Mesenchymal stem cell (in vitro differentiated cells and primary cell): ENCODE measurements at regions not wholly inside any gene's neighbourhood (a gene's known extent, or its start where the extent isn't known, plus 50 kb on each side); places are given as distances from the start of the nearest gene placed in this dataset.

ENCODE experiments used
- DNase-seq: peaks from one replicate; pipeline ENCODE4 v3.0.0-alpha.2; 2013
- H2AFZ ChIP-seq: one replicate; pipeline ENCODE4 v1.6.1; 2013; ENCODE audit warnings: low read depth, mild to moderate bottlenecking, control low read depth, inconsistent platforms, low read length, moderate library complexity
- H2AK5ac ChIP-seq: 2 replicates; pipeline ENCODE4 v1.6.1; 2013; ENCODE audit warnings: low read length, moderate library complexity, mild to moderate bottlenecking, inconsistent platforms; ENCODE audit not compliant: severe bottlenecking
- H2BK120ac ChIP-seq: one replicate; pipeline ENCODE4 v1.6.1; 2013; ENCODE audit warnings: low read depth, mild to moderate bottlenecking, inconsistent platforms, low read length, moderate library complexity
- H2BK12ac ChIP-seq, 2 experiments: one replicate each; pipeline ENCODE4 v1.6.1; 2013; ENCODE audit warnings: inconsistent platforms in 2 of 2, low read length in 2 of 2, mild to moderate bottlenecking in 2 of 2, moderate library complexity in 2 of 2, control low read depth in 1 of 2
- H2BK15ac ChIP-seq: one replicate; pipeline ENCODE4 v1.6.1; 2013; ENCODE audit warnings: mild to moderate bottlenecking, low read depth, inconsistent platforms; ENCODE audit not compliant: poor library complexity, severe bottlenecking
- H2BK5ac ChIP-seq: 2 replicates; pipeline ENCODE4 v1.6.1; 2013; ENCODE audit warnings: low read depth, mild to moderate bottlenecking, low read length, control low read depth, inconsistent platforms; ENCODE audit not compliant: poor library complexity, severe bottlenecking
- H3K14ac ChIP-seq, 2 experiments: one replicate each; pipeline ENCODE4 v1.6.1; 2013; ENCODE audit warnings: inconsistent platforms in 2 of 2, low read length in 2 of 2, control low read depth in 1 of 2, mild to moderate bottlenecking in 1 of 2, moderate library complexity in 1 of 2
- H3K18ac ChIP-seq, 2 experiments: one replicate each; pipeline ENCODE4 v1.6.1; 2013; ENCODE audit warnings: inconsistent platforms in 2 of 2, low read length in 2 of 2, control low read depth in 1 of 2, low read depth in 1 of 2, mild to moderate bottlenecking in 1 of 2
- H3K23ac ChIP-seq, 2 experiments: one replicate each; pipeline ENCODE4 v1.6.1; 2013; ENCODE audit warnings: inconsistent platforms in 2 of 2, low read length in 2 of 2, mild to moderate bottlenecking in 2 of 2, moderate library complexity in 2 of 2, control low read depth in 1 of 2
- H3K27ac ChIP-seq: 2 replicates; pipeline ENCODE4 v1.5.1; 2013; ENCODE audit warnings: mild to moderate bottlenecking, moderate library complexity, low read length, control low read depth, inconsistent platforms; ENCODE audit not compliant: poor library complexity, severe bottlenecking
- H3K27me3 ChIP-seq, 2 experiments: 2 replicates each; pipeline versions ENCODE4 v1.6.1 to v1.7.0; 2013; ENCODE audit warnings: low read length in 2 of 2, mild to moderate bottlenecking in 2 of 2, moderate library complexity in 2 of 2, control low read depth in 1 of 2, inconsistent platforms in 1 of 2; ENCODE audit not compliant: control insufficient read depth in 1 of 2, insufficient read depth in 1 of 2
- H3K36me3 ChIP-seq, 2 experiments: 2 replicates each; pipeline versions ENCODE4 v1.6.1 to v1.7.0; 2013; ENCODE audit warnings: low read length in 2 of 2, control low read depth in 1 of 2, inconsistent platforms in 1 of 2, low read depth in 1 of 2, mild to moderate bottlenecking in 1 of 2; ENCODE audit not compliant: insufficient read depth in 2 of 2, control insufficient read depth in 1 of 2
- H3K4ac ChIP-seq, 2 experiments: one replicate each; pipeline ENCODE4 v1.6.1; 2013; ENCODE audit warnings: inconsistent platforms in 2 of 2, low read length in 2 of 2, mild to moderate bottlenecking in 2 of 2, moderate library complexity in 2 of 2, control low read depth in 1 of 2, low read depth in 1 of 2
- H3K4me1 ChIP-seq: 2 replicates; pipeline ENCODE4 v1.6.1; 2013; ENCODE audit warnings: low read depth, low read length, control low read depth; ENCODE audit not compliant: control insufficient read depth, insufficient read depth
- H3K4me2 ChIP-seq: 2 replicates; pipeline ENCODE4 v1.6.1; 2013; ENCODE audit warnings: low read length, mild to moderate bottlenecking, inconsistent platforms; ENCODE audit not compliant: poor library complexity, severe bottlenecking
- H3K4me3 ChIP-seq, 2 experiments: 2 replicates each; pipeline versions ENCODE4 v1.5.1 to v1.7.0; 2013; ENCODE audit warnings: low read length in 2 of 2, mild to moderate bottlenecking in 2 of 2, control low read depth in 1 of 2, low read depth in 1 of 2; ENCODE audit not compliant: insufficient read depth in 1 of 2
- H3K79me1 ChIP-seq: replicated peaks from 2 replicates; pipeline ENCODE4 v1.6.1; 2013; ENCODE audit warnings: mild to moderate bottlenecking, control low read depth, low read length, inconsistent platforms; ENCODE audit not compliant: poor library complexity, severe bottlenecking
- H3K9ac ChIP-seq: 2 replicates; pipeline ENCODE4 v1.7.0; 2013; ENCODE audit warnings: mild to moderate bottlenecking, low read length, moderate library complexity
- H3K9me3 ChIP-seq: 2 replicates; pipeline ENCODE4 v1.7.0; 2013; ENCODE audit warnings: mild to moderate bottlenecking, low read length; ENCODE audit not compliant: control insufficient read depth
- H4K8ac ChIP-seq: one replicate; pipeline ENCODE4 v1.6.1; 2013; ENCODE audit warnings: inconsistent platforms, mild to moderate bottlenecking, low read length, moderate library complexity
- H4K91ac ChIP-seq: one replicate; pipeline ENCODE4 v1.6.1; 2013; ENCODE audit warnings: mild to moderate bottlenecking, low read length, inconsistent platforms
- WGBS: methylation state at CpG from one replicate; pipeline ENCODE4 v1.1.7; 2013; ENCODE audit warnings: mixed read lengths; 5-methylcytosine and 5-hydroxymethylcytosine counted together

DNA sequence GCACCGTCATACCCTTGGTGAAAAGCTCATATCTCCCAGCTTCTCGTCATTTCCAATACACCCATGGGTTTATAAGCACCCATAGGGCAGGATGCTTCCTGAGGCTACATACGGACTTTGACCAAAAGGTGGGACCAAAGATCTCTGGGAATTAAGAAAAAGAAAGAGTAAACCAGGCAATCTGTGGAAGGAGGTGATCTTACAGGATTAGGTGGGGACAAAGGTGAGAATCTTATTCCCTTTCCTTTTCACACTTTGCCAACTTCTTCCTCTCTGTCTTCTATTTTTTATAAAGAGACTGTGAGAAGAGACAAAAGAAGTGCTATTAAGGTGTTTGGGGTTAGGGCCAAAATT, 172.0 kb downstream of the DLEU7 start:
- H3K14ac ChIP-seq: no peak overlapping the region
- no peak overlapping the region for H3K4ac ChIP-seq
- no peak overlapping the region for H3K23ac ChIP-seq
- H3K27me3 ChIP-seq: peaks cover 0 to 10% of the 10 kb centered on the region in 2 experiments
- peaks cover 3% of the 10 kb centered on the region for H3K9me3 ChIP-seq
- H3K9ac ChIP-seq: no peak overlapping the region
- no peak overlapping the region for H3K27ac ChIP-seq
- no peak overlapping the region for H2AFZ ChIP-seq
- H3K79me1 ChIP-seq: no peaks in the 10 kb centered on the region
- no peak overlapping the region for H4K8ac ChIP-seq
- no peak overlapping the region for H2AK5ac ChIP-seq
- no peak overlapping the region for H2BK5ac ChIP-seq
- no peak overlapping the region for H2BK12ac ChIP-seq
- WGBS: 73% methylated on average over 3 of the region's 3 CpGs
- DNase-seq: no peak
- H2BK120ac ChIP-seq: no peak overlapping the region
- no peak overlapping the region for H4K91ac ChIP-seq
- H3K4me1 ChIP-seq: peaks cover 2% of the 10 kb centered on the region
- H3K4me3 ChIP-seq: no peak overlapping the region
- no peak overlapping the region for H3K4me2 ChIP-seq
- no peak overlapping the region for H2BK15ac ChIP-seq
- no peaks in the 10 kb centered on the region for H3K36me3 ChIP-seq
- no peak overlapping the region for H3K18ac ChIP-seq

DNA sequence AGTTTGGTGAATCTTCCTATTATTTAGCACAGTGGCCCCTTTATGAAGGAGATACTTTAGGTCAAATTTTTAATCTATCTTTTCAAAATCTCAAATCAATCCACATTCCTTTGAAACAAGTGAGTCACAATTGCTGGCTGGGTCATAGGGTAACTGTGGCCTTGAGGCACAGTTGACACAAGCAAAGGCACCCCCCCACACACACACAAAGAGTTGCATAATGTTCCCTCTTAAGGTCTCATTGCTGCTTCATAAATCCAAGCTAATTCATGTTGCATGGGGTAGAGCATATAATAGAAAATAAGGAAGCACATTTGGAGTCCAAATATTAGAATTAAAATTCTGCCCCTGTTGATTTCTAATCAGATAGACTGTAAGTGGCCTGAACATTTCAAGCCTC, 171.5 kb downstream of the DLEU7 start:
- Histone ChIP-seq H2BK5ac (no peak overlapping the region), H3K4me2 (no peak overlapping the region), H3K14ac (no peak overlapping the region), H2BK12ac (no peak overlapping the region), H2AK5ac (no peak overlapping the region), H3K9me3 (no peaks in the 10 kb centered on the region), H3K27ac (no peak overlapping the region), H3K23ac (no peak overlapping the region), H3K4me1 (peaks cover 2% of the 10 kb centered on the region), H2AFZ (no peak overlapping the region), H4K91ac (no peak overlapping the region), H2BK120ac (no peak overlapping the region), H3K27me3 (peaks cover 0 to 10% of the 10 kb centered on the region in 2 experiments), H3K79me1 (no peaks in the 10 kb centered on the region), H3K18ac (no peak overlapping the region), H4K8ac (no peak overlapping the region), H3K4ac (no peak overlapping the region), H3K9ac (no peak overlapping the region), H3K4me3 (no peak overlapping the region), H3K36me3 (no peaks in the 10 kb centered on the region), H2BK15ac (no peak overlapping the region)
- DNase-seq: no peak

DNA sequence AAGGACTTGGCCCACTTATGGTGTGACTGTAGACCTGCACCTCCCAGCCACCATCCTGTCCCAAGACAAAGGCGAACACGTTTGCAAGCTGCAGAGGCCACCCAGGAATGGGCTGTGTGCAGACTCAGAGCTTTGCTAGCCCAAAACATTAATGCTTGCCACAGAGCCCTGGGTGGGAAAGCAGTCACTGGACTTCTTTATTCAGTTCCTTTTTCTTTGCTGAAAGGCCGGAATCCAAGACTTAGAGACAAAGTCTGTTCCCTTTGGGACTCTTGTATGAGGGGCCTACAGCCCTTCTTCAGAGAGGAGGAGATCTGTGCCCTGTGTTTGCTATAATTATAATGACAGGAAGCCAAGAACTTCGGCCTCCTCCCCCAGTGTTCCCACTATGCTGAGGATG, 167.8 kb downstream of the DLEU7 start:
- no peak overlapping the region for H2BK5ac ChIP-seq
- no peak overlapping the region for H3K18ac ChIP-seq
- H4K91ac ChIP-seq: no peak overlapping the region
- H3K4me2 ChIP-seq: no peak overlapping the region
- no peak overlapping the region for H3K4ac ChIP-seq
- H2AK5ac ChIP-seq: no peak overlapping the region
- no peak overlapping the region for H4K8ac ChIP-seq
- 92% methylated on average over 4 of the region's 4 CpGs for WGBS
- H2BK120ac ChIP-seq: no peak overlapping the region
- no peak overlapping the region for H3K14ac ChIP-seq
- H2AFZ ChIP-seq: no peak overlapping the region
- peak overlapping the region in 1 of 2 experiments; percentile 10 for H3K23ac ChIP-seq
- H3K27ac ChIP-seq: no peak overlapping the region
- H3K27me3 ChIP-seq: peaks cover 0 to 3% of the 10 kb centered on the region in 2 experiments
- no peaks in the 10 kb centered on the region for H3K36me3 ChIP-seq
- H3K9ac ChIP-seq: no peak overlapping the region
- peaks cover 8% of the 10 kb centered on the region for H3K4me1 ChIP-seq
- H3K79me1 ChIP-seq: no peaks in the 10 kb centered on the region
- no peak overlapping the region for H2BK15ac ChIP-seq
- no peak for DNase-seq
- H3K9me3 ChIP-seq: no peaks in the 10 kb centered on the region
- H2BK12ac ChIP-seq: no peak overlapping the region
- no peak overlapping the region for H3K4me3 ChIP-seq

DNA sequence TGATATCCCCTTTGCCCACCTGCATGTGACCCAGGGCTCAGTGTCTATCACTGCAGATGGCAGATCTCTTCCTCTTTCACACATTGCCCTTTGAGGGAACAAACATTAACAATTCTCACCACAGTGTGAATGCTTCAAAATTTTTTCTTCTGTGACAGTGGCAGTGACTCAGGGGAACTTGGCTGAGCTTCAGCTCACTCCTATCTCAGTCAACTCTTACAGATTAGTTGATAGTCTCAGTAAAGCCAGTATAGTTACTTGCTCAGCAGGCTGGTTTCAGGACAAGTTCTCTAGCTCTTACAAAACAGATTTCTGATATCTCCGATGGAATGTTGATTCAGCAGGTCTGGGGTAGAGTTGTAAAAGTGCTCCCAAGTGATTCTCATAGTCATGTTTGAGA, 166.9 kb downstream of the DLEU7 start:
- H2BK12ac ChIP-seq: no peak overlapping the region
- H3K4me1 ChIP-seq: peaks cover 8% of the 10 kb centered on the region
- H3K9ac ChIP-seq: no peak overlapping the region
- no CpG with 5 or more reads among the region's 1 CpG for WGBS
- H3K4me2 ChIP-seq: no peak overlapping the region
- peaks cover 0 to 3% of the 10 kb centered on the region in 2 experiments for H3K27me3 ChIP-seq
- H2AFZ ChIP-seq: no peak overlapping the region
- peak; percentile 61 for DNase-seq
- no peaks in the 10 kb centered on the region for H3K36me3 ChIP-seq
- no peaks in the 10 kb centered on the region for H3K79me1 ChIP-seq
- H4K91ac ChIP-seq: no peak overlapping the region
- no peak overlapping the region for H2BK120ac ChIP-seq
- H3K4me3 ChIP-seq: no peak overlapping the region
- H3K27ac ChIP-seq: no peak overlapping the region
- H3K4ac ChIP-seq: no peak overlapping the region
- H3K14ac ChIP-seq: no peak overlapping the region
- H2BK15ac ChIP-seq: no peak overlapping the region
- H2BK5ac ChIP-seq: no peak overlapping the region
- H3K9me3 ChIP-seq: no peaks in the 10 kb centered on the region
- no peak overlapping the region for H3K23ac ChIP-seq
- no peak overlapping the region for H4K8ac ChIP-seq
- peak overlapping the region in 1 of 2 experiments; percentile 55 for H3K18ac ChIP-seq
- no peak overlapping the region for H2AK5ac ChIP-seq
